Stimulated activated naive CD4-positive, alpha-beta T cell (primary cell): ENCODE measurements at regions not wholly inside any gene's neighbourhood (a gene's known extent, or its start where the extent isn't known, plus 50 kb on each side); places are given as distances from the start of the nearest gene placed in this dataset.
"Not testable (repeated sequence)": the region's sequence is repeated elsewhere in the genome, so short reads cannot be mapped to it uniquely, and the experiment has no call there.

Experiments used
- DNase-seq, 6 experiments: peaks; one replicate each; lab custom pipeline; 2025; lab: John Stamatoyannopoulos, UW

- DNase-seq, result no peak
Measured at GRCh38 chr3:118772036-118772435, 262.6 kb downstream of the IGSF11 start.

- no peak for DNase-seq
Measured at GRCh38 chr3:118772547-118773011, 262.1 kb downstream of the IGSF11 start.

- no peak for DNase-seq
Measured at GRCh38 chr3:118775021-118775420, 259.6 kb downstream of the IGSF11 start.

- no peak for DNase-seq
Measured at GRCh38 chr3:118778201-118778600, 256.4 kb downstream of the IGSF11 start.

GRCh38 chr3:118781232-118781631 lies 253.4 kb downstream of the IGSF11 start:
- DNase-seq, result no peak

GRCh38 chr3:118781839-118782238 lies 252.8 kb downstream of the IGSF11 start:
- no peak for DNase-seq

- no peak for DNase-seq
Measured at GRCh38 chr3:118782755-118783202, 251.9 kb downstream of the IGSF11 start.

GRCh38 chr3:118785415-118785814 lies 249.2 kb downstream of the IGSF11 start:
- no peak for DNase-seq

GRCh38 chr3:118791246-118791645 lies 243.4 kb downstream of the IGSF11 start:
- DNase-seq, result no peak

- DNase-seq, result no peak
Measured at GRCh38 chr3:118792191-118792590, 242.5 kb downstream of the IGSF11 start.

GRCh38 chr3:118793176-118793575 lies 241.5 kb downstream of the IGSF11 start:
- DNase-seq, result no peak

GRCh38 chr3:118799303-118799702 lies 235.3 kb downstream of the IGSF11 start:
- no peak for DNase-seq

GRCh38 chr3:118801899-118802298 lies 232.7 kb downstream of the IGSF11 start:
- DNase-seq, result no peak

- no peak for DNase-seq
Measured at GRCh38 chr3:118802325-118803095, 232.1 kb downstream of the IGSF11 start.

- no peak for DNase-seq
Measured at GRCh38 chr3:118803096-118803476, 231.6 kb downstream of the IGSF11 start.

GRCh38 chr3:118805007-118805406 lies 229.6 kb downstream of the IGSF11 start:
- DNase-seq, result no peak

GRCh38 chr3:118806423-118806822 lies 228.2 kb downstream of the IGSF11 start:
- no peak for DNase-seq

GRCh38 chr3:118807349-118807748 lies 227.3 kb downstream of the IGSF11 start:
- not testable (repeated sequence) for DNase-seq

GRCh38 chr3:118808723-118809122 lies 225.9 kb downstream of the IGSF11 start:
- no peak for DNase-seq

- no peak for DNase-seq
Measured at GRCh38 chr3:118809696-118810498, 224.7 kb downstream of the IGSF11 start.

- no peak for DNase-seq
Measured at GRCh38 chr3:118810499-118811035, 224.1 kb downstream of the IGSF11 start.

GRCh38 chr3:118811236-118811732 lies 223.4 kb downstream of the IGSF11 start:
- DNase-seq, result no peak

- DNase-seq, result no peak
Measured at GRCh38 chr3:118813472-118813871, 221.2 kb downstream of the IGSF11 start.
